ENCODE measurements at regions not wholly inside any gene's neighbourhood (a gene's known extent, or its start where the extent isn't known, plus 50 kb on each side); places are given as distances from the start of the nearest gene placed in this dataset.
"Not testable (repeated sequence)": the region's sequence is repeated elsewhere in the genome, so short reads cannot be mapped to it uniquely, and the experiment has no call there.

GRCh38 chrX:3837958-3838643 lies 124.7 kb upstream of the PRKX start:
- POLR2A ChIA-PET; DNase-seq (ENCODE audit: extremely low read depth in 1 of 4, low spot score in 3 of 4); H3K4me1 ChIP-seq (replicated peaks in 1 of 2; ENCODE audit: control insufficient read depth in 2 of 2, insufficient read depth in 2 of 2, low read length in 2 of 2); H3K36me3 ChIP-seq (ENCODE audit: control insufficient read depth, insufficient read depth, low read length); H3K27ac ChIP-seq (ENCODE audit: extremely low read depth, low read depth, low read length); H3K27me3 ChIP-seq (ENCODE audit: control insufficient read depth in 2 of 2, insufficient read depth in 2 of 2, low read length in 2 of 2); ATAC-seq; H3K9ac ChIP-seq (ENCODE audit: insufficient read depth in 1 of 2, low read depth in 2 of 2, low read length in 2 of 2); intact Hi-C loops (cut with micrococcal nuclease); H3K4me2 ChIP-seq (ENCODE audit: insufficient read depth, low read length); H3K9me1 ChIP-seq (ENCODE audit: control insufficient read depth, insufficient read depth, low read length); H3K79me2 ChIP-seq (ENCODE audit: control insufficient read depth, insufficient read depth, low read length); H2AFZ ChIP-seq (ENCODE audit: low read depth, low read length); H4K20me1 ChIP-seq (replicated peaks; ENCODE audit: control insufficient read depth, insufficient read depth, low read length); H3K4me3 ChIP-seq; H3K9me3 ChIP-seq (replicated peaks; ENCODE audit: control insufficient read depth, insufficient read depth, low read depth, low read length); FAIRE-seq; CTCF ChIA-PET (ENCODE audit: low intra/inter-chr PET ratio); in situ Hi-C loops (cut with MboI); BruUV-seq (replicated peaks): not testable (repeated sequence)
- TF ChIP-seq, protein P1, sequence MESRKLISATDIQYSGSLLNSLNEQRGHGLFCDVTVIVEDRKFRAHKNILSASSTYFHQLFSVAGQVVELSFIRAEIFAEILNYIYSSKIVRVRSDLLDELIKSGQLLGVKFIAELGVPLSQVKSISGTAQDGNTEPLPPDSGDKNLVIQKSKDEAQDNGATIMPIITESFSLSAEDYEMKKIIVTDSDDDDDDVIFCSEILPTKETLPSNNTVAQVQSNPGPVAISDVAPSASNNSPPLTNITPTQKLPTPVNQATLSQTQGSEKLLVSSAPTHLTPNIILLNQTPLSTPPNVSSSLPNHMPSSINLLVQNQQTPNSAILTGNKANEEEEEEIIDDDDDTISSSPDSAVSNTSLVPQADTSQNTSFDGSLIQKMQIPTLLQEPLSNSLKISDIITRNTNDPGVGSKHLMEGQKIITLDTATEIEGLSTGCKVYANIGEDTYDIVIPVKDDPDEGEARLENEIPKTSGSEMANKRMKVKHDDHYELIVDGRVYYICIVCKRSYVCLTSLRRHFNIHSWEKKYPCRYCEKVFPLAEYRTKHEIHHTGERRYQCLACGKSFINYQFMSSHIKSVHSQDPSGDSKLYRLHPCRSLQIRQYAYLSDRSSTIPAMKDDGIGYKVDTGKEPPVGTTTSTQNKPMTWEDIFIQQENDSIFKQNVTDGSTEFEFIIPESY (CRISPR knock-in tag; IDR thresholded peaks at IDR 0.05) = peak; percentile 41; the same call in 1 of the 2 replicates
- no CpG with 5 or more reads among the region's 58 CpGs for WGBS (ENCODE audit: insufficient coverage, low coverage, missing lambda C conversion rate)

DNA sequence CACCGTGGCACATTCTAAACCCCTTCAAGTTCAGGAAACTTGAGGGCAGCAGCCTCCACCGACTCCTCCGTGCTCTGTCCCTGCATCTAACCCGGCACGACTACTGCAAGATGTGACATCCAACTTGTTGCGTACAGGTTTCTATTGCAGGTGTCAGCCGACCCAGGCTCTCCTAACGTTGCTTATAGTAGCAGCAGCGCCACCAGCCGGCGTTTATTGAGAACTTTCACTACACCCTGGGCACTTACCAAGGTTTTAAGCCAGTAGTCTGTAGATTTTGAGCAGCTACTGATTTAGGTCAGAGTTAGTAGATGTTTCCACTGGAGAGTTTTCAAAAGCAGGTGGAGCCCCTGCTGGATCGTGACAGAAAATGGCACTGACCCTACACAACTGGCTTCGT lies 123.8 kb upstream of the PRKX start:
- H3K4me1 ChIP-seq (replicated peaks in 1 of 2; ENCODE audit: control insufficient read depth in 2 of 2, insufficient read depth in 2 of 2, low read length in 2 of 2); H3K9me1 ChIP-seq (ENCODE audit: control insufficient read depth, insufficient read depth, low read length); intact Hi-C loops (cut with micrococcal nuclease); H3K27ac ChIP-seq (ENCODE audit: extremely low read depth, low read depth, low read length); in situ Hi-C loops (cut with MboI); POLR2A ChIA-PET; H3K9ac ChIP-seq (ENCODE audit: insufficient read depth in 1 of 2, low read depth in 2 of 2, low read length in 2 of 2); H2AFZ ChIP-seq (ENCODE audit: low read depth, low read length); ATAC-seq; H3K4me2 ChIP-seq (ENCODE audit: insufficient read depth, low read length); CTCF ChIA-PET (ENCODE audit: low intra/inter-chr PET ratio); H3K36me3 ChIP-seq (ENCODE audit: control insufficient read depth, insufficient read depth, low read length); BruUV-seq (replicated peaks); DNase-seq (ENCODE audit: extremely low read depth in 1 of 4, low spot score in 3 of 4); H3K4me3 ChIP-seq; H3K79me2 ChIP-seq (ENCODE audit: control insufficient read depth, insufficient read depth, low read length); H3K9me3 ChIP-seq (replicated peaks; ENCODE audit: control insufficient read depth, insufficient read depth, low read depth, low read length); H4K20me1 ChIP-seq (replicated peaks; ENCODE audit: control insufficient read depth, insufficient read depth, low read length); H3K27me3 ChIP-seq (ENCODE audit: control insufficient read depth in 2 of 2, insufficient read depth in 2 of 2, low read length in 2 of 2); FAIRE-seq: not testable (repeated sequence)
- WGBS (ENCODE audit: insufficient coverage, low coverage, missing lambda C conversion rate) = no CpG with 5 or more reads among the region's 13 CpGs

DNA sequence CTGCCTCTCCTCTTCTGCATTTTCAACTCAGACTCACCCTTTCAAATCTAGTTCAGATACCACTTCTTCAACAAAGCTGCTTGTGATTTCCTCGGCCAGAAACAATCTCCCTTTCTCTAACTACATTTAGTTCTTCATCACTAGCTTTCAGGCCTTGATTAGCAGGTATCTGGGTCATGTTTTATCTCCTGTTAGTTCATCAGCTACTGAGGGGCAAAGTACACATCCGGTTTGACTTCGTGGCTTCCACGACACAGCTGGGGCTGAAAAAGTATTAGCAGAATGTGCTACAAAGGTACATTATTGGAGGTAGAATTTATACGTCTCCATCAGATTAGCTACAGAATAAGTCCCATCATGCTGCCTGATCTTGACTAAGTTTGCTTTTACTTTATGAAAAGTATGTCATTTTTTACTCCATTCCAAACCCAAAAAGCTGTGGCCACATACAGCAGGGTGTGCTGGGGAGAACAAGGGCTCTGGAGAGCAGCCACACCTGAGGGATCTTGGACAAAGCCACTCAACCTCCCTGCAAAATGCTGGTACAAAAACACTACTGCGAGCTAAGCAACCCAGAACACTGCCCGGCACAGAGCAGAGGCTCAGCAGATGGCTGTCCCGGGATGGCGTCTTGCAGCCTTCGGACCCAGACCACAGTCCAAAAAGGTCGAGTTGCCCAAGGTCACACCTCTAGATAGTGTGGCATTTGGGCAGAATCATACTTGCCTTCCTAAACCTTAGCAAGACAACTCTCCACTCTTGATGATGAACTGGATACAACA lies 120.5 kb upstream of the PRKX start:
- POLR2A ChIA-PET; in situ Hi-C loops (cut with MboI): not testable (repeated sequence)

More for the DNA sequence above, 120.5 kb upstream of the PRKX start:
- H4K20me1 ChIP-seq (replicated peaks; ENCODE audit: control insufficient read depth, insufficient read depth, low read length); H3K9ac ChIP-seq (ENCODE audit: insufficient read depth in 1 of 2, low read depth in 2 of 2, low read length in 2 of 2); H3K9me3 ChIP-seq (replicated peaks; ENCODE audit: control insufficient read depth, insufficient read depth, low read depth, low read length); H3K27me3 ChIP-seq (ENCODE audit: control insufficient read depth in 2 of 2, insufficient read depth in 2 of 2, low read length in 2 of 2); H3K9me1 ChIP-seq (ENCODE audit: control insufficient read depth, insufficient read depth, low read length); H3K4me3 ChIP-seq; CTCF ChIA-PET (ENCODE audit: low intra/inter-chr PET ratio); H3K79me2 ChIP-seq (ENCODE audit: control insufficient read depth, insufficient read depth, low read length); DNase-seq (ENCODE audit: extremely low read depth in 1 of 4, low spot score in 3 of 4); H3K4me2 ChIP-seq (ENCODE audit: insufficient read depth, low read length); ATAC-seq; intact Hi-C loops (cut with micrococcal nuclease); H3K27ac ChIP-seq (ENCODE audit: extremely low read depth, low read depth, low read length); H3K36me3 ChIP-seq (ENCODE audit: control insufficient read depth, insufficient read depth, low read length); H2AFZ ChIP-seq (ENCODE audit: low read depth, low read length); H3K4me1 ChIP-seq (replicated peaks in 1 of 2; ENCODE audit: control insufficient read depth in 2 of 2, insufficient read depth in 2 of 2, low read length in 2 of 2); FAIRE-seq: not testable (repeated sequence)
- BruUV-seq (replicated peaks) = TSS peak; percentile 20
- WGBS (ENCODE audit: insufficient coverage, low coverage, missing lambda C conversion rate) = no CpG with 5 or more reads among the region's 11 CpGs
